Activated naive CD4-positive, alpha-beta T cell treated with anti-CD3 and anti-CD28 coated beads for 36 hours (primary cell): ENCODE measurements at regions not wholly inside any gene's neighbourhood (a gene's known extent, or its start where the extent isn't known, plus 50 kb on each side); places are given as distances from the start of the nearest gene placed in this dataset.

Experiments used
- CTCF ChIA-PET: fragments of 350-600 bp; sonication (Branson Sonifier 250); formaldehyde crosslinking; loops from one replicate; lab custom pipeline; 2021; ENCODE audit warnings: antibody characterized with exemption; lab: Charles Lee
- DNase-seq: peaks from one replicate; pipeline ENCODE4 v3.0.0-alpha.2; 2020
- H3K27ac Mint-ChIP-seq: one replicate; pipeline ENCODE4 v1.8.0; 2021; ENCODE audit warnings: mild to moderate bottlenecking, mixed read lengths
- H3K27me3 Mint-ChIP-seq: one replicate; pipeline ENCODE4 v1.8.0; 2021; ENCODE audit warnings: low read depth, mixed read lengths
- H3K36me3 Mint-ChIP-seq: one replicate; pipeline ENCODE4 v1.8.0; 2021; ENCODE audit warnings: low read depth, mixed read lengths
- H3K4me1 Mint-ChIP-seq: one replicate; pipeline ENCODE4 v1.8.0; 2021; ENCODE audit warnings: low read depth, mixed read lengths
- H3K4me3 Mint-ChIP-seq: one replicate; pipeline ENCODE4 v1.8.0; 2021; ENCODE audit warnings: mild to moderate bottlenecking, moderate library complexity, mixed read lengths
- H3K9me3 Mint-ChIP-seq: one replicate; pipeline ENCODE4 v1.8.0; 2021; ENCODE audit warnings: mixed read lengths
- intact Hi-C: fragments of 100-400 bp; cut with micrococcal nuclease; formaldehyde crosslinking; loops from one replicate; pipeline ENCODE4 v1.15.1; 2023

- Mint-ChIP-seq H3K4me3 (no peak overlapping the region), H3K4me1 (peaks cover 8% of the 10 kb centered on the region), H3K27ac (no peak overlapping the region), H3K36me3 (no peaks in the 10 kb centered on the region), H3K9me3 (no peaks in the 10 kb centered on the region), H3K27me3 (no peaks in the 10 kb centered on the region)
- CTCF ChIA-PET = no interaction called here
- intact Hi-C loops = no loop called here
- no peak for DNase-seq
Measured at GRCh38 chr17:73794336-73794735, 150.1 kb upstream of the SDK2 start.

- Mint-ChIP-seq H3K4me3 (no peak overlapping the region), H3K27me3 (no peaks in the 10 kb centered on the region), H3K36me3 (no peaks in the 10 kb centered on the region), H3K27ac (no peak overlapping the region), H3K9me3 (no peaks in the 10 kb centered on the region), H3K4me1 (peaks cover 11% of the 10 kb centered on the region)
- no peak for DNase-seq
- CTCF ChIA-PET = no interaction called here
- intact Hi-C loops = no loop called here
Measured at GRCh38 chr17:73795730-73796129, 151.5 kb upstream of the SDK2 start.

GRCh38 chr17:73797594-73798110 lies 153.4 kb upstream of the SDK2 start:
- CTCF ChIA-PET = interaction anchor here (0.8 kb wide), 1 partner anchor 9 kb away, joined by 3 read pairs; no protein-coding TSS in a partner anchor
- Mint-ChIP-seq H3K4me3 (no peak overlapping the region), H3K9me3 (no peaks in the 10 kb centered on the region), H3K4me1 (peaks cover 17% of the 10 kb centered on the region), H3K27ac (no peak overlapping the region), H3K36me3 (no peaks in the 10 kb centered on the region), H3K27me3 (no peaks in the 10 kb centered on the region)
- intact Hi-C loops = no loop called here
- no peak for DNase-seq

GRCh38 chr17:73798111-73798748 lies 154.0 kb upstream of the SDK2 start:
- Mint-ChIP-seq H3K4me1 (peaks cover 17% of the 10 kb centered on the region), H3K9me3 (no peaks in the 10 kb centered on the region), H3K4me3 (no peak overlapping the region), H3K27me3 (no peaks in the 10 kb centered on the region), H3K27ac (no peak overlapping the region), H3K36me3 (no peaks in the 10 kb centered on the region)
- no peak for DNase-seq
- CTCF ChIA-PET = interaction anchor here (0.8 kb wide), 1 partner anchor 10 kb away, joined by 3 read pairs; no protein-coding TSS in a partner anchor
- intact Hi-C loops = no loop called here

- no peak overlapping the region for H3K27ac Mint-ChIP-seq
- CTCF ChIA-PET = interaction anchor here (0.5 kb wide), 1 partner anchor 29 kb away, joined by 4 read pairs; no protein-coding TSS in a partner anchor
- no peak overlapping the region for H3K4me3 Mint-ChIP-seq
- no peaks in the 10 kb centered on the region for H3K36me3 Mint-ChIP-seq
- peaks cover 17% of the 10 kb centered on the region for H3K4me1 Mint-ChIP-seq
- H3K27me3 Mint-ChIP-seq = no peaks in the 10 kb centered on the region
- no peaks in the 10 kb centered on the region for H3K9me3 Mint-ChIP-seq
- no peak for DNase-seq
- intact Hi-C loops = no loop called here
Measured at GRCh38 chr17:73799096-73799495, 154.9 kb upstream of the SDK2 start.

- intact Hi-C loops = no loop called here
- Mint-ChIP-seq H3K36me3 (no peaks in the 10 kb centered on the region), H3K27ac (no peak overlapping the region), H3K9me3 (no peaks in the 10 kb centered on the region), H3K4me1 (peaks cover 12% of the 10 kb centered on the region), H3K27me3 (no peaks in the 10 kb centered on the region), H3K4me3 (no peak overlapping the region)
- no peak for DNase-seq
- CTCF ChIA-PET = no interaction called here
Measured at GRCh38 chr17:73799781-73800627, 155.8 kb upstream of the SDK2 start.

GRCh38 chr17:73800893-73801292 lies 156.6 kb upstream of the SDK2 start:
- Mint-ChIP-seq H3K27me3 (no peaks in the 10 kb centered on the region), H3K9me3 (no peaks in the 10 kb centered on the region), H3K27ac (no peak overlapping the region), H3K4me3 (no peak overlapping the region), H3K36me3 (peaks cover 2% of the 10 kb centered on the region), H3K4me1 (peaks cover 12% of the 10 kb centered on the region)
- CTCF ChIA-PET = no interaction called here
- intact Hi-C loops = no loop called here
- DNase-seq = no peak

GRCh38 chr17:73801455-73802100 lies 157.3 kb upstream of the SDK2 start:
- no peak overlapping the region for H3K4me3 Mint-ChIP-seq
- intact Hi-C loops = no loop called here
- no peak overlapping the region for H3K27ac Mint-ChIP-seq
- CTCF ChIA-PET = no interaction called here
- peaks cover 12% of the 10 kb centered on the region for H3K4me1 Mint-ChIP-seq
- peaks cover 2% of the 10 kb centered on the region for H3K36me3 Mint-ChIP-seq
- DNase-seq = no peak
- H3K9me3 Mint-ChIP-seq = no peaks in the 10 kb centered on the region
- H3K27me3 Mint-ChIP-seq = no peaks in the 10 kb centered on the region

GRCh38 chr17:73802314-73802713 lies 158.1 kb upstream of the SDK2 start:
- Mint-ChIP-seq H3K4me3 (no peak overlapping the region), H3K27me3 (no peaks in the 10 kb centered on the region), H3K27ac (no peak overlapping the region), H3K9me3 (no peaks in the 10 kb centered on the region), H3K36me3 (peaks cover 2% of the 10 kb centered on the region), H3K4me1 (peaks cover 12% of the 10 kb centered on the region)
- DNase-seq = no peak
- CTCF ChIA-PET = no interaction called here
- intact Hi-C loops = no loop called here

GRCh38 chr17:73802871-73803270 lies 158.6 kb upstream of the SDK2 start:
- Mint-ChIP-seq H3K4me3 (no peak overlapping the region), H3K4me1 (peaks cover 12% of the 10 kb centered on the region), H3K27me3 (no peaks in the 10 kb centered on the region), H3K36me3 (peaks cover 2% of the 10 kb centered on the region), H3K9me3 (no peaks in the 10 kb centered on the region), H3K27ac (no peak overlapping the region)
- intact Hi-C loops = no loop called here
- CTCF ChIA-PET = no interaction called here
- DNase-seq = no peak

GRCh38 chr17:73803964-73804435 lies 159.8 kb upstream of the SDK2 start:
- Mint-ChIP-seq H3K4me1 (peaks cover 12% of the 10 kb centered on the region), H3K27me3 (no peaks in the 10 kb centered on the region), H3K27ac (no peak overlapping the region), H3K9me3 (no peaks in the 10 kb centered on the region), H3K4me3 (no peak overlapping the region), H3K36me3 (peaks cover 2% of the 10 kb centered on the region)
- intact Hi-C loops = no loop called here
- CTCF ChIA-PET = no interaction called here
- DNase-seq = no peak

GRCh38 chr17:73806768-73807167 lies 162.5 kb upstream of the SDK2 start:
- H3K4me1 Mint-ChIP-seq = peaks cover 9% of the 10 kb centered on the region
- no peaks in the 10 kb centered on the region for H3K27me3 Mint-ChIP-seq
- DNase-seq = no peak
- no peak overlapping the region for H3K27ac Mint-ChIP-seq
- H3K9me3 Mint-ChIP-seq = no peaks in the 10 kb centered on the region
- intact Hi-C loops = no loop called here
- peaks cover 2% of the 10 kb centered on the region for H3K36me3 Mint-ChIP-seq
- CTCF ChIA-PET = no interaction called here
- no peak overlapping the region for H3K4me3 Mint-ChIP-seq
